ENCODE measurements at regions not wholly inside any gene's neighbourhood (a gene's known extent, or its start where the extent isn't known, plus 50 kb on each side); places are given as distances from the start of the nearest gene placed in this dataset.

- TF ChIP-seq EZH2 (IDR thresholded peaks at IDR 0.05; ENCODE audit: low read length) (no peak), CTCF (optimal IDR thresholded peaks at IDR 0.05 in 1 of 3, IDR thresholded peaks at IDR 0.05 in 1 of 3, conservative IDR thresholded peaks at IDR 0.05 in 1 of 3; ENCODE audit: extremely low read depth in 1 of 3, insufficient read depth in 2 of 3, low read length in 3 of 3) (no peak)
Observed at GRCh38 chr4:99736846-99737245, 79.2 kb upstream of the C4orf54 start.
